Ovary (tissue), 7 donors: ENCODE measurements at regions not wholly inside any gene's neighbourhood (a gene's known extent, or its start where the extent isn't known, plus 50 kb on each side); places are given as distances from the start of the nearest gene placed in this dataset.

Source experiments
- DNase-seq, 5 donors: peaks; one replicate each; pipeline ENCODE4 v3.0.0-alpha.2; 2019 to 2020
- H3K27ac ChIP-seq, 2 donors: fragments of 200-600 bp; one replicate each; pipeline versions ENCODE4 v1.5.1 to v1.8.0; 2019 to 2022
- H3K27me3 ChIP-seq: fragments of 200-600 bp; one replicate; pipeline ENCODE4 v1.8.0; 2022
- H3K36me3 ChIP-seq: fragments of 200-600 bp; sonication (generic); one replicate; pipeline ENCODE4 v1.5.1; 2019
- H3K4me1 ChIP-seq: one replicate; pipeline ENCODE4 v1.8.1; 2013; ENCODE audit warnings: mild to moderate bottlenecking, moderate library complexity; ENCODE audit not compliant: insufficient read depth
- H3K4me3 ChIP-seq: fragments of 200-600 bp; sonication (generic); one replicate; pipeline ENCODE4 v1.5.1; 2017
- H3K9me3 ChIP-seq, 2 donors: fragments of 200-600 bp in 1 of 2; sonication (generic) in 1 of 2; one replicate each; pipeline versions ENCODE4 v1.5.1 to v1.8.1; 2013 to 2019; ENCODE audit warnings: mild to moderate bottlenecking in 1 of 2, moderate library complexity in 1 of 2
- EP300 ChIP-seq: sonication (generic); formaldehyde crosslinking; IDR thresholded peaks from one replicate; pipeline ENCODE4 v1.6.1; 2017; ENCODE audit warnings: antibody characterized with exemption
- POLR2A ChIP-seq: fragments of 450-650 bp; IDR thresholded peaks from one replicate; pipeline ENCODE4 v1.6.1; 2017; ENCODE audit warnings: antibody characterized with exemption, mild to moderate bottlenecking, moderate library complexity
- WGBS, 3 donors: extraction: QIAGEN DNeasy Blood & Tissue Kit in 1 of 3; methylation state at CpG; one replicate each; pipeline versions ENCODE4 v1.1.5 to v1.1.7; 2013 to 2017; 5-methylcytosine and 5-hydroxymethylcytosine counted together
- intact Hi-C, 4 donors: fragments of 100-400 bp; cut with DNase I; formaldehyde crosslinking; loops; one replicate each; pipeline versions ENCODE4 v1.11.0 to v1.15.1; 2022 to 2023
- TF ChIP-seq, protein P1 (sequence below), 3 donors: fragments of 450-650 bp in 2 of 3; fragments of 200-600 bp in 1 of 3; IDR thresholded peaks; one replicate each; pipeline versions ENCODE4 v1.5.1 to v1.8.0; 2016 to 2022; ENCODE audit warnings: antibody characterized with exemption in 3 of 3, mild to moderate bottlenecking in 1 of 3
- donor health status: DM: no; HTN: no; CAD: no; lungs with moderate emphysema.
- donor health status: DM: no; HTN: no; CAD: no.
- donor health status: Bipolar disorder and iron deficiency.
- donor health status: DM: no; HTN: no; CAD: no.
- donor health status: DM: yes; HTN: yes; CAD: no.

- Histone ChIP-seq H3K27ac (no peak overlapping the region), H3K9me3 (no peaks in the 10 kb centered on the region), H3K36me3 (no peaks in the 10 kb centered on the region), H3K27me3 (no peaks in the 10 kb centered on the region), H3K4me3 (no peak overlapping the region), H3K4me1 (no peaks in the 10 kb centered on the region)
- 66 to 70% (median 69%) methylated on average over 3 of the region's 3 CpGs for WGBS, 3 donors
- intact Hi-C loops = no loop called here
- TF ChIP-seq, protein P1, sequence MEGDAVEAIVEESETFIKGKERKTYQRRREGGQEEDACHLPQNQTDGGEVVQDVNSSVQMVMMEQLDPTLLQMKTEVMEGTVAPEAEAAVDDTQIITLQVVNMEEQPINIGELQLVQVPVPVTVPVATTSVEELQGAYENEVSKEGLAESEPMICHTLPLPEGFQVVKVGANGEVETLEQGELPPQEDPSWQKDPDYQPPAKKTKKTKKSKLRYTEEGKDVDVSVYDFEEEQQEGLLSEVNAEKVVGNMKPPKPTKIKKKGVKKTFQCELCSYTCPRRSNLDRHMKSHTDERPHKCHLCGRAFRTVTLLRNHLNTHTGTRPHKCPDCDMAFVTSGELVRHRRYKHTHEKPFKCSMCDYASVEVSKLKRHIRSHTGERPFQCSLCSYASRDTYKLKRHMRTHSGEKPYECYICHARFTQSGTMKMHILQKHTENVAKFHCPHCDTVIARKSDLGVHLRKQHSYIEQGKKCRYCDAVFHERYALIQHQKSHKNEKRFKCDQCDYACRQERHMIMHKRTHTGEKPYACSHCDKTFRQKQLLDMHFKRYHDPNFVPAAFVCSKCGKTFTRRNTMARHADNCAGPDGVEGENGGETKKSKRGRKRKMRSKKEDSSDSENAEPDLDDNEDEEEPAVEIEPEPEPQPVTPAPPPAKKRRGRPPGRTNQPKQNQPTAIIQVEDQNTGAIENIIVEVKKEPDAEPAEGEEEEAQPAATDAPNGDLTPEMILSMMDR (IDR thresholded peaks at IDR 0.05) = no peak
- TF ChIP-seq POLR2A (no peak), EP300 (no peak)
- no peak for DNase-seq
Observed at GRCh38 chr15:95120595-95120994, 889.2 kb downstream of the MCTP2 start.

DNA sequence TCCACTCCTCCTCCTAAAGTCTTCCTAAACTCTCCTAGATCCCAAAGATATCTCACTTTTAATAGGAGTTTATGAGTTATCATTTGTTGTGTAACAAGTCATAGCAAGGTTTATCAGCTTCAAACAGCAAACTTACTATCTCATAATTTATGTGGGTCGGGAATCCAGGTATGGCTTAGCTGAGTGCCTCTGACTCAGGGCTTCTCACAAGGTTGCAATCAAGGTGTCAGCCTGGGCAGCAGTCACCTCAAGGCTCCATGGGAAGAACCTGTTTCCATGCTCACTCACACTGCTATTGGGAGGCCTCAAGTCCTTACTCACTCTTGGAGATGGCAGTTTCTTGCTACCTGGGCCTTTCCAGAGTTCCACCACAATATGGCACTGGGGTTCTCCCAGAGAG is 889.8 kb downstream of the MCTP2 start:
- no peak for DNase-seq
- H3K27me3 ChIP-seq = no peaks in the 10 kb centered on the region
- TF ChIP-seq, protein P1 (IDR thresholded peaks at IDR 0.05) = no peak
- TF ChIP-seq POLR2A (no peak), EP300 (no peak)
- WGBS, 3 donors = 85 to 90% (median 86%) methylated on average over 1 of the region's 1 CpG
- H3K27ac ChIP-seq = no peak overlapping the region
- H3K9me3 ChIP-seq = no peaks in the 10 kb centered on the region
- H3K36me3 ChIP-seq = no peaks in the 10 kb centered on the region
- H3K4me1 ChIP-seq = no peaks in the 10 kb centered on the region
- H3K4me3 ChIP-seq = no peak overlapping the region
- intact Hi-C loops = no loop called here

- H3K27me3 ChIP-seq = no peaks in the 10 kb centered on the region
- DNase-seq = no peak
- no peaks in the 10 kb centered on the region for H3K36me3 ChIP-seq
- H3K4me3 ChIP-seq = no peak overlapping the region
- H3K9me3 ChIP-seq = no peaks in the 10 kb centered on the region
- 92 to 97% (median 93%) methylated on average over 2 of the region's 2 CpGs for WGBS, 3 donors
- no peaks in the 10 kb centered on the region for H3K4me1 ChIP-seq
- no peak for TF ChIP-seq POLR2A
- TF ChIP-seq, protein P1 (IDR thresholded peaks at IDR 0.05) = no peak
- no peak for TF ChIP-seq EP300
- no peak overlapping the region for H3K27ac ChIP-seq
- intact Hi-C loops = no loop called here
Observed at GRCh38 chr15:95125803-95126202, 894.4 kb downstream of the MCTP2 start.

GRCh38 chr15:95127356-95127755 is 896.0 kb downstream of the MCTP2 start:
- no peaks in the 10 kb centered on the region for H3K36me3 ChIP-seq
- 86 to 90% (median 89%) methylated on average over 3 of the region's 3 CpGs for WGBS, 3 donors
- intact Hi-C loops = no loop called here
- no peak for DNase-seq
- H3K4me3 ChIP-seq = no peak overlapping the region
- H3K9me3 ChIP-seq = no peaks in the 10 kb centered on the region
- TF ChIP-seq POLR2A (no peak), EP300 (no peak)
- TF ChIP-seq, protein P1 (IDR thresholded peaks at IDR 0.05) = no peak
- no peaks in the 10 kb centered on the region for H3K4me1 ChIP-seq
- no peaks in the 10 kb centered on the region for H3K27me3 ChIP-seq
- no peak overlapping the region for H3K27ac ChIP-seq

DNA sequence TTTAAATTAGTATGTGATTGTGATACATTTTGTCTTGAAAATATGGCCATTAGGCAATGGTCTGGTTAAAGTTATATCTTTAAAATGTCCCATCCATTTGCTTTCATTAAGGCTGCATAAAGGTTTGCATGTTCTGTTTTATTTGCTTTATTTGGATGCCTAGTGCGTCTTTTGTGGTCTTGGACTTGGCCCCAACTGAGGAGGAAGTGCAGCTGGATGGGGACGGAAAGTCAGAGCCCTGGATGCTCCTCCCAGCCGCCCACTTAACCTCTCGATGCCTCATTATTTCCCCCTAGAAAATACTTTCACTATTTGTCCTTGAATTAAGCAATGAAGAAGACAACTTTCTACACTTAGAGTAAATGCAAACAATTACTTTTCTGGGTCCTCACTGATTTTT is 898.2 kb downstream of the MCTP2 start:
- H3K9me3 ChIP-seq = no peaks in the 10 kb centered on the region
- no peak overlapping the region for H3K4me3 ChIP-seq
- DNase-seq = peak in 4 of 5 donors; percentile 22 to 44 (median 31)
- intact Hi-C loops = no loop called here
- H3K27me3 ChIP-seq = no peaks in the 10 kb centered on the region
- TF ChIP-seq, protein P1 (IDR thresholded peaks at IDR 0.05) = no peak
- TF ChIP-seq POLR2A = no peak
- no peak for TF ChIP-seq EP300
- H3K36me3 ChIP-seq = no peaks in the 10 kb centered on the region
- H3K4me1 ChIP-seq = no peaks in the 10 kb centered on the region
- 0 to 3% (median 2%) methylated on average over 4 of the region's 4 CpGs for WGBS, 3 donors
- H3K27ac ChIP-seq = no peak overlapping the region
